DLD1 (cell line): ENCODE measurements at regions not wholly inside any gene's neighbourhood (a gene's known extent, or its start where the extent isn't known, plus 50 kb on each side); places are given as distances from the start of the nearest gene placed in this dataset.

Experiments
- in situ Hi-C: cut with HindIII; loops from 2 replicates; pipeline ENCODE4 v1.10.0; 2017; ENCODE audit warnings: low sequenced_read_pairs

DNA sequence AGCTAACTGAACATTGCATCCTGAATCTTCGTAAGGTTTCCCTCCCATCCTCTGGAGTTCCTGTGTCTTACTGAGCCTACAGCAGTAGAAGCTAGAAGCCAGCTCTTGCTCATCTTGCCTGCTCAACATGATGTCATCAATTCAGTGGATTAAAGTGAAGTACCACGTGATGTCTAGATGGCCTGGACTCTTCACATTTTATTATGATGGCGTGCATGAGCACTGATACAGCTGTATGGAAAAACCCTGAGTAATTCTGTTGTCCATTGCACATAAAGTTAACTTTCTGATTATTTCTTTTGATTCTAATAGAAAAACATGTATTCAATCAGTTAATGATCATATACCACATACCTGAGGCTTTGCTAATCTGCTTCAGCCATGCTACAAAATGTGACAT lies 2387.7 kb upstream of the TENM3 start:
- in situ Hi-C loops: no loop called here

DNA sequence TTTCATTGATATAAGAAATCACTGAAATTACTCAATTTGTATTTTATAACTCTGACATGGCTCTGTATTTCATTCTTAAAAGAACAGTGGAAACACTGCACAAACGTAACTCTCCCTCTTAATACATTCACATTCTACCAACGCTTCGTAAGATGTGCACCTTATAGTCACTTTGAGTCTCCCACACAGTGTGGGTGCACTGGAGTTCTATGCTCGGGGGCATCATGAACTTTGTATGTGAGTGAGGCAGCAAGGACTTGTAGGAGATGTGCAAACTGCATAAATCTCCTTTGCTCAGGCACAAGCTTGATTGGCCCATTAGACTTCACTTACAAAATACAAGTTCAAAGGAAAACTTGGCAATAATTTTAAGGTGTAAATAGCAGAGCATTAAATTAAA lies 2385.0 kb upstream of the TENM3 start:
- in situ Hi-C loops: no loop called here

DNA sequence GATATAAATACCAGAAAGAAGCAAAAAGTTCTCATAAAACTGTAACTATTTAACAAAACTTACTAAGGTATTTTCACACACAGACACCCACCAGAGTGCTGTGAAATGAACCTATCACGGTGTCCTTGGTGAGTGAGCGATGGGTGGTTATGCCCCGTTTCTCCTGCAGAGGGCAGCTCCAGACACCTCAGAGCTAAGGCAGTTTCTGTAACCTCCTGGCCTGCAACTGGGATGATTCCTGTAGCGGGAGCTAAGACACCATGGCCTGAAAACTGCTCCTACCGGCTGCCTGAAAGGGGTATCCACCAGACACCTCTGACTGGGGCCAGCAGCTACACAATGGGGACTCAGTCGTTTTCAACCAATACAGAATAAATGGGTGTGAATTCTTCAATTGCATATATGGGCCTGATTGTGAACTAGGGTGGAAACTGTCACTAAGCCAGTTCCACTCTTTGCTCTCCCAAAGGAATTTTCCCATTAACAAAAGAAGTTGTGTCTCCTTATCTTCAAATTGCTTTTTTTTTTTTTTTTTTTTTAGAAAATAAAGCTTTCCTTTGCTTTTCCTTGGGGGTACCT lies 2375.8 kb upstream of the TENM3 start:
- in situ Hi-C loops: no loop called here

DNA sequence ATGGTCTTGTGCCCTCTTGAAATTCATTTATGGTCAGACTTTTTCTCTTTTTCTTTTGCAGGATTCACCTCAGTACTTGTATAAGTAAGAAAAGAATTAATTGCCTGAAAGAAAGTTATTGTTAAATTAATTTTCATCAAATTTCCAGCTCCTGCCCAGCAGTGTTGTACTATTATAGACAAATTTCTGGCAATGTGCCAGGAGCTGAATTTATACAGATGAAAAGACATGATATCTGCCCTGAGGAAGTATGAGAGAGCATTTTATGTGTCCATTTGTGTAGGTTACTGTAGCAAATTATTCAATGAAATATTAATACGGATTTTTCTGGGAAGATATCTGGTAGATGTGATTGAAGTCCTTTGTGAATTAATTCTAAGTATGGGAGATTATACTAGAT lies 2371.5 kb upstream of the TENM3 start:
- in situ Hi-C loops: no loop called here

DNA sequence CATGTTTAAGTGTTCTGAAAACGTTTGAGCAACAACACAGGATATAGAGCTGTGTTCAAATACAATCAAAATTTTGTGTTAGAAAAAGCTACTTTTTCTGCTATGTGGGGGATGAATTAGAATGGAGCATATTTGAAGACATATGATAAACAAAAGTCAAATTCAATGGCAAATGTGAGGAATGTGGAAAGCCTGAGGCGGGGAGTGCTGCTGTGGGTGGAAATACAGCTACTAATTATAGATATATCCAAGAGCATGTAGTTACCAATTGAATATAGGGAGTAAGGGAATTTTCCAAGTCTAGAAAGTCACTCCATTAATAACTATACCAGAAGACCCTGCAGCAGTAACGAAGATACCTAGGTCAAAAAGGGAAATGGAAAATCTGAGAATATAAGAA lies 2370.4 kb upstream of the TENM3 start:
- in situ Hi-C loops: no loop called here

DNA sequence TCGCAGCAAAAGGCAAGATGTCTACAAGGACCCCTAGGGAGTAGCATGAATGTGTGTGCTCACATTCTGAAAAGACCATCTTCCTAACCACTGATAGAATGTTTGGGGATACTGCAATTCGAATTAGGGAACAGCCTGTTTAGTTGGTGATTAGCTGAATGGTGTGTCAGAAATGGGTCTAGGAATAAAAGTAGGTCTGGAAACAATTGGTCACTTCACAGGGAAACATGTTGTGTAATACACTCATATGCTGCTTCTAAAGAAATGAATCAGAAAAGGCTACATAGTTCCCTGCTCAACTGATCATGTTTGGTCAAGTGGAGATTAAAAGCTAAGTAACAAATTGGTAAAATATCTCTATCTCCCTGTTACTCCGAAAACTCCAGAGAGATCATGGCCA lies 2362.4 kb upstream of the TENM3 start:
- in situ Hi-C loops: no loop called here

DNA sequence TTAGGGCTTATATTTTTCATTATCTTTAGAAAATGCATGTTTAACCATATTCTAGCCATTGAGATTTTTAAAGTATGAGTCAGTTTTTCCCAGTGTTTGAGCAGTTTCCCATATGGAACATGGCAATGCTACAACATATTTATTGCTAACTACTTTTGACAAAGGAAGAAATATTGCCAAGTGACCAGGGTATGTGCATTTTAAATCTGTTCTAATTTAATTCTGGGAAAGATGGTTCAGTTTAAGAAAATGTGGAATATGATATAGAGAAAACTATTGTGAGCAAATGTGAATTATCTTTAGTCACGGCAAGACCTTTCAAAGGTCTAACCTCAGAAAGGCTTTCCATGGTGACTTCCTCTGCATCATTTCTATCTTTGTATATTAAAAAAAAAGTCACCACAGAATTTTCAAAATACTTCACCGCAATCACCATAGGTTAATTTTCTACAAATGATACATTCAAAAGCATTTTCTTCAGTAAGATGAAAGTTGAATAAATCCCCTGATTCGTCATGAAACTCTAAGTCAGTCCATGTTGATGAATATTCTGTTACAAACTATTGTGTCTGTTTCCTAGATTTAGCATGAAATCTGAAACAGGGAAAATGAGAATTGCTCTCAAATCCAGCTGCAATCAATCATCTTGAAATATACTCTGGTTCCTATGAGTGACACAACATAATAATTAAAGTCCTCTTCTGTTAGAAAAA lies 2349.0 kb upstream of the TENM3 start:
- in situ Hi-C loops: no loop called here

DNA sequence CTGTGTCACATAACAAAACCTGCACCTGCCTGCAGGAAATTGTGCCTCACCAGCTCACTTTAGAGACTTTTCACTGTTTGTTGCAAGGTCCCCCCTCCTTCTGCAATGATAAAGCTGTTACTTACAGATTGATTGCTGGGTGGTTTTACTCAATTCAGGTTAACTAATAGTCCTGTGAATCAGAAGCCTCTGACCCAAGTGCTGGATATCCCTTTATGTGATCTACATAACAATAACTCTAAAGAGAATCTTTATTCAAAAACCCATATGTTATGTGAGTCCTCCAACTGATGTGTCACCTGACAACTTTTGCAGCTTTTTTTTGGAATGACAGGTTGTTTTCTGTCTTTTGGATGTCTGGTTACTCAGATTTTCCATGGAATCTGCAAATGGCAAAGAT lies 2323.6 kb upstream of the TENM3 start:
- in situ Hi-C loops: no loop called here

DNA sequence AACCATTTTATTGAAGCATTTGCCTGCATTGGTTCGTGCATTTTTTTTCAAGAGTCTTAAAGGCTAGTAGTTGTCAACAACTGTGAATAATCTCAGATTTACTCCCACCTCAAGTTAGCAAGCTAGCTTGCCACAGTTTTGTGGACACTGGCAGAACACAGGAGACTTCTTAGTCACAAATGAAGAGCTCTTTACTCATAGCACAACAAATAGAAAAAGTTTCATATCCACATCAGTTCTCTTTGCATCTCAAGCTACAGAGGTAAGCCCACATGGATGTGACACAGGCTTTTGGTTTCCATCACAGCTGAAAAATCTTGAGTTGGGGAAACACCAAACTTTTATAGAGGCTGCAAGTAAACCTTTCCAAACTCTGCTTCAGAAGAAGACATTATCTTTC lies 2315.7 kb upstream of the TENM3 start:
- in situ Hi-C loops: no loop called here

DNA sequence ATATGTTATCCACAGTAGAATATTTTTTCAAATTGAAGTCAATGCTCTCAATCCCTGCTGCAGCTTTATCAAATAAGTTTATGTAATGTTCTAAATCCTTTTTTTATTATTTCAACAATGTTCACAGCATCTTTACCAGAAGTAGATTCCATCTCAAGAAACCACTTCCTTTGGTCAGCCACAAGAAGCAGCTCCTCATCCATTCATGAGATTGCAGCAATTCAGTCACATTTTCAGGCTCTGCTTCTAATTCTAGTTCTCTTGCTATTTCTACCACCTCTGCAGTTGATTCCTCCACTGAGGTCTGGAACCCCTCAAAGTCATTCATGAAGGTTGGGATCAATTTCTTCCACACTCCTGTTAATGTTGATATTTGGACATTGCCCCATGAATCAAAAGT lies 2301.3 kb upstream of the TENM3 start:
- in situ Hi-C loops: no loop called here

DNA sequence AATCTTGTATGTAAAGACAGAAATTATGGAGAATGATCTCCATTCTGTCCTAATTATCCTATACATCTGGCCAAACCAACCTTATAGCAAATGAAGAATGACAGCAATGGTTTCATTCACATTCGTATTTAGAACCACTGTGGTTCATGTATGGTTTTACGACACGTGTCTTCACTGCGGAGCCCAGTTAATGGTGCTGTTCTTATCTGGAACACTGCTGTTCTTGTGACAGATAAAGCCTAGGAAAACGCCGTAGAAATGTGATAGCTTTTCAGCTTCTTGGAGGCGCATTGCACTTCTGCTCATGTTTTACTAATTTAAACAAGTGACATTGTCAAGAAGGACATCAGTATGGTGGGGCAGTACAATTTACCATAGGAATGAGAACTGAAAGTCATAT lies 2266.4 kb upstream of the TENM3 start:
- in situ Hi-C loops: no loop called here

DNA sequence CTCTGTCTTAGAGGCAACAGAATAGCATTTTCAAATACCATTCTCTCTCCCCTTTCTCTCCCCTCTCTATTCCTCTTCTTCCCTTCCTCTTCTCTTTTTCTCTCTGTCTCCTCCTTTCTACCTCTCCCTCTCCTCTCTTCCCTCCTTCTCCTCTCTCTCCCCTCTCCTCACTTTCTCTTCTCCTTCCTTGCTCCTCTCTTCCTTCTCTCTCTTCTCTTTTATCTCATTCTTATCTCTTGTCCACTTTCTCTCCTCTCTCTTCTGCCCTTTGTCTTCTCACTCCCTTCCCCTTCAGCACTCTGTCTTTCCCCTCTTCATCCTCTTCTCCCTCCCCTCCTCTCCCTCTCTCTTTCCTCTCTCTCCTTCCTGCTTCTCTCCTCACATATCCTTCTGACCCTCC lies 2265.8 kb upstream of the TENM3 start:
- in situ Hi-C loops: no loop called here

DNA sequence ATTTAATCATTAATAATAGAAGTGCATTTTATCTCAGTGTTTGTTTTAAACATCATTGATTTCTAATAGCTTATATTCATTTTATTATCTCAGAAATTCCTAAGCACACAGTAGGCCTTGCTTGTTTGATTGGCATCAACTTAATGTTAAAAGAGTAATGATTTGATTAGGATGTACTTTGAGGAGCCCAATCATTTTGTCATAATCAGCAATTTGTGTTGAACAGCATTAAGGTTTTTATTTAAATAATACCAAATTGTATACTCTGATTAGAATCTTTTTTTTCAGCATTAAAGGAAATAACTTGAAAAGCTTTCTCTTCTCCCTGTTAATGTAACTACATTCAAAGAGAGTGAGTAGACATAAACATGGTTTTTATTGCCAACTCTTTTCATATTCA lies 2262.0 kb upstream of the TENM3 start:
- in situ Hi-C loops: no loop called here

DNA sequence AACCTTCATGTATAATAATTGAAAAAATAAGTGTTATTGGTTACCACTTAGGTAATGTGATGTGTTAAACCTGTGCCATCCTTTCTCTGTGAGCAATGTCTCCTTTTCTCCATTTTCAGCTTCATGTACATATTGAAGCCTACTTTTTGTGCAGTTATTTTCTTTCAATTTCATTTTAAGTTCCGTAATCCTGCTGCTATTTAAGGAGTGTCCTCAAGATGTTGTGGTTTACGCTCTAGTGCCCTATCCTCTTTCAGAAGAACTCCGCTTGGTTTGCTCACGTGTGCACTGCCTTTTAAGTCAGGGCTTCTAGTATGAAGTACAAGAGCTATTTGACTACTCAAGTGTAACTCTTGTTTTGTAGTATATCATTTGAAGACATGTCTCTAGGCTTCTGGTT lies 2253.2 kb upstream of the TENM3 start:
- in situ Hi-C loops: no loop called here

DNA sequence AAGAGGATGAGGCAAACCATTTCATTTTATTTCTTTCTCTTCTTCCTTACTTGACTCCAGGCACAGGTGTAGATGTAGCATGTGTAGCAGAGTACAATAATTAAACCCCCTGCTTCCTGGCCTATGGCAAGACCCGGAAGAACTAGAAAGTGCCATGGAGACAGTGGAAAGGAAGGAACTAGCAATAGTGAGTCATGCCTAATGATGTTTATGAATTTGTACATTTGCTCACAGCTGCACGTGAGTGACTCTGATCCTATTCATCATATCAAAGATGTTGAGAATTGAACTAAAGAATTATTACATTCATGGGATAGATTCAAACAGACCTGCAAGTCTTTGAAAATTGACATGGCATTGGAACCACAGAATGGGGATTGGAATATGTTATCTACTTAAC lies 2233.9 kb upstream of the TENM3 start:
- in situ Hi-C loops: no loop called here

DNA sequence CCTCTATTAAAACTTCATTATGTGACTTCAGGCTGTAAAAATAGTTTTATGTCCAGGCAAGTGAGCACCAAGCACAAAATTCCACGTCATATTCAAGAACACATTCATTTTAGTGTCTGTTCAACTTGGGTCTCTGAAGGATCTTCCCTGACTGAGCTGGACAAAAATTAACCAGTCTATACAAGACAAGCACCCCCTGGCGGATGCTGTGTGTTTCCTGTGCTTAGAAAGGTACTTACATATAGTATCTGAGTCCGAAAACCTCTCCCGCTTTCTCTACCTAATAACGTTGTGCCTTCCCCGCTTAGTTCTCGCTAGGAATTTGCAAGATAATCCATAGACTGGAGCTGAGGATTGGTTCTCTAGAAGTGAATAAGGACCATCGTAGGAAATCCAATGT lies 2214.5 kb upstream of the TENM3 start:
- in situ Hi-C loops: no loop called here

DNA sequence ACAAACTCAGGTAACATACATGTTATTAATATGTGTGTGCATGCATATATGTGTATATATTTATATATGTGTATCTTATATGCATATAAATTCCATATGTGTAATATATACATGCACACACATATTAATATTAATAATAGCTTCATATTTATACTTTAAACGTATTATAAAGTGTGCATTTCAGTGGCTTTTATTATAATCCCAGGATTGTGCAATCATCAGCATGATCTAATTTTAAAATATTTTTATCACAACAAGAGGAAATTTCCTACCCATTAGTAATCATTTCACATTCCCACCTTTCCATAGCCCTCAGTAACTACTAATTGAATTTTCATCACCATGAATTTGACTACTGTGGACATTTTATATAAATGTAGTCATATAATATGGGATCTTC lies 2211.9 kb upstream of the TENM3 start:
- in situ Hi-C loops: no loop called here

DNA sequence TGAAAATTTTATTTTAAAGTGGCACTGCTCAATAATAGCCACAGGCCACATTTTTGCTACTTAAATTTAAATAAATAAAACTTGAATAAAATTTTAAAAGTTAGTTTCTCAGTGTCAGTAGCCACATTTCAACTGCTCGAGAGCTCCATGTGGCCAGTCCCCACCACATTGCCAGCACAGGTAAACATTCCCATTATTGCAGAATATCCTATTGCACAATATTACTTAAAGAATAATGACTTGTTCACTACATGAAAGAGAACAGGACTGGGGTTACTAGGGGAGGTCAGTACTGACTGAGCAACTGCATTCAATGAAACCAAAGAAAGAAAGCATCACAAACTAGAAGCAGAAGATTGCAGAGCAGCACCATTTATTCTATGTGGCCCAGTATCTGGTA lies 2201.6 kb upstream of the TENM3 start:
- in situ Hi-C loops: no loop called here

DNA sequence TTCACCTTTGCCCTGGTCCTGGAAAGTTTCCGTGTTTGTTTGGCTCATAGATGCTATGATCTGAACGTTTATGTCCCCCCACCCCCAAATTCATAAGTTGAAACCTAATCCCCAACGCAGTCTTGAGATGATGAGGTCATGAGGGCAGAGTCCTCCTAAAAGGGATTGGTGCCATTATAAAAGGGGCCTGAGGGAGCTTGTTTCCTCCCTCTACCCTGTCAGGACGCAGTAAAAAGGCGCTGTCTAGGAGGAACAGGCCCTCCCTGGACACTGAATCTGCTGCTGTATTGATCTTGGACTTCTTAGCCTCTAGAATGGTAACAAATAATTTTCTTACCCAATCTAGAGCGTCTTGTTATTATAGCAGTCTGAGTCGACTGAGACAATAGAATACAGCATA lies 2190.6 kb upstream of the TENM3 start:
- in situ Hi-C loops: no loop called here

DNA sequence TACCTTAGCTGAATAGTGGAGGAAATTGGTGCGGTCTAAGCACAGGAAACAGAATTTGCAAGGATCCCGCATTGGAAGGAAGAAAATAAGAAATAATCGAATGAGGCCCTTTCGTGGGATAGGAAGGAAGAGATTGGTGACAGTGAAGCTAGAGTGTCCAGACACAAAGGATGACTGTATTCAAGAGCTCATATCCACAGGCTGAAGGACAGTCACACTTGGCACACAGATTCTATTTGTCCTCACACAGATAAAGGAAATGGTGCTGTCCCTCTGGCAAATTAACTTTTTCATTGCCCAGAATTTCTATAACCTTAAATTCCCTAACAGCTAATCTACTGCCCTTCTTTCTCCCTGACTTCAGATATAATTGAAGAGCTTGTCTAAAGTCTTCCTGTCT lies 2188.9 kb upstream of the TENM3 start:
- in situ Hi-C loops: no loop called here

DNA sequence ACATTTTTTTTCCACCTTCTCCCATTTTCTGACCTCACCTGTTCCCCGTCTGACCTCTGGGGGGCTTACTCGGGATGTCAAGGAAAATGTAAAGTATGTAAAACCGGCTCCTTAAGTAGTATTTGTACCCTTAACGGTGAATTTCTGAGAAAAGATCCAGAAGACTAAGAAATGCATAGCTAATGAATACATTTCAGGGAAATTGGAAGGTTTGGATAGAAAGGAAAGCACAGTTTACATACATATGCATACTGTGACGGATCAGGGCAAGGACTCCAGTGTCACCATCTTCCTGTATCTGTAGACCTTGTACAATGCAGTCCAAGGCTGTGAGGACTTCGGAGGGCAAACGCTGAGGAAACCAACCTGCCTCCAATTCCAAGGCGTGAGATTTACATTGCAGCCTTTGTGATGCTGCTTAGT lies 2185.9 kb upstream of the TENM3 start:
- in situ Hi-C loops: no loop called here

DNA sequence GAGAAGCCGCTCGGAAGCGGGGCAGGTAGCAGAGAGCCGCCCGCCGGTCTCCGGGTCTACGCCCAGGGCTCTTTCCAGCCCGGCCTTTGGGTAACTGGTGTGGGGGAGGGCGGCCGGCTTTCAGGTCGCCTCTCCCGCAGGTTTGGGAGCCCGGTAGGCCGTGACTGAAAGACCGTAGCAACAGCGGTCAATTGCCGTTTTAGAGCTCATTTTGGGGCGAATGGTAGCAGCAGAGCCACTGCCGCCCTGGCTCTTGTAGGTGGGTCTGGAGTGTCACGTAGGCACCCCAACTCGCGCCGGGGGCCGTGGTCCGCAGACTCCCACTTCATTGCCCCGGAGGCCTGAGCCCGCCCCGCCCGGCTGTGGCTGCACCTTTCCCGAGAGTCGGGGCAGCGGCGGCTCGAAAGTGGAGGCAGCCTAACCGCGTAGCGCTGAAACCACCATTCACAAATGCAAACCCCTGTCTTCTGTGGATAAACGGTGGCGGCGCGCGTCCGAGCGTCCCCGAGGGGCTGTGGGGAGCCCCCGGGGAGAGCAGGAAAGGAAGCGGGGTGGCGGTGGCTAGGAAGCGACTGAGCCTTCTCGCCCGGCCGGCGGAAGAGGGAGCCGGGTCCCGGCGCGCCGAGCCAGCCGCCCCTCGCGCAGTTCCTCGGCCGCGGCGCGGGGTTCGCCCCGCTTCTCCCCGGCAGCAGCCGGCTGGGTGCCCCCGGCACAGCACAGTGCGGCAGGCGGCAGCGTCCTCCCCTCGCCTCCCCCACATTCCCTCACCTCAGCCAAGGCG lies 2185.1 kb upstream of the TENM3 start:
- in situ Hi-C loops: no loop called here
